ENCODE measurements at regions not wholly inside any gene's neighbourhood (a gene's known extent, or its start where the extent isn't known, plus 50 kb on each side); places are given as distances from the start of the nearest gene placed in this dataset.

- in situ Hi-C loops (cut with HindIII; ENCODE audit: low pct_ligation_motif_present, low pct_unique_long_range_greater_than_20kb, low sequenced_read_pairs), result no loop called here
- no peak for DNase-seq
Measured at GRCh38 chr5:125010356-125010755, 263.9 kb upstream of the ZNF608 start.

- in situ Hi-C loops (cut with HindIII; ENCODE audit: low pct_ligation_motif_present, low pct_unique_long_range_greater_than_20kb, low sequenced_read_pairs), result no loop called here
- DNase-seq, result no peak
Measured at GRCh38 chr5:125011014-125011413, 264.6 kb upstream of the ZNF608 start.

DNA sequence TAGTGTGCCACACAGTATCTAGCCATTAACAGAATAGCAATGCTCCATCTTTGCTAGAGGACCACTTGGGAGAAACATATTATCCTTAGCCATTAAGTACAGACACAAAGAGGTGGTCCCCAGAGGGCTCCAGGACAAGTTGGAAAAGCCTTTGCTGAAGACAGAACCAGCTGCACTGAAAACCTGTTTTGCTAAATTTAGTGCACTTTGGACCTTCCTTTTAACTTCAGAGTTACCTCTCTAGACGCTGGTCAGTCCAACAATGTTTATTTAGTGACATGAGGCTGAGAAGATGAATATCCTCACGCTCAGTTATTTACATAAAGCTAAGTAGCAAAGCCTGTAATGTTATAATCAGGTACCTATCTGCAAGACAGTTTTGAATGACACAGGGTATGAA lies 265.0 kb upstream of the ZNF608 start:
- no peak for DNase-seq
- in situ Hi-C loops (cut with HindIII; ENCODE audit: low pct_ligation_motif_present, low pct_unique_long_range_greater_than_20kb, low sequenced_read_pairs), result no loop called here

DNA sequence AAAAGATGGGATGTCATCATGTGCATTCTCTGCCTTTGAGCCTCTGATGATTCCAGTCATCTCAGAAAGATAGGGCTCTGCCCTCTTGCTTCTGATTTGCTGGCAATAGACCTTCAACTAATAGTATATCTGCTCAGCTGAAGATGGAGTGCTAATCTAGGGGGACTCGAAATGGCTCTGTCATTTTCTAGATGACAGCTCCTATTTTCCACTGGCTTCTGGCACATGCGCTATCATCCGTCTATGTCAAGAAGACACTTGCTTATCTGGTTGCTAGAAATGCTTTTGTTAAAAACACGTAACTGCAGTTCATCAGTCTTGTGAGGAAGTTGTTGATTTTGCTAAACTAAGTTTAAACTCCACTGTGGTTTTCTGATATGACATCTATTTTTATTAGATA lies 265.5 kb upstream of the ZNF608 start:
- in situ Hi-C loops (cut with HindIII; ENCODE audit: low pct_ligation_motif_present, low pct_unique_long_range_greater_than_20kb, low sequenced_read_pairs), result no loop called here
- DNase-seq, result no peak

DNA sequence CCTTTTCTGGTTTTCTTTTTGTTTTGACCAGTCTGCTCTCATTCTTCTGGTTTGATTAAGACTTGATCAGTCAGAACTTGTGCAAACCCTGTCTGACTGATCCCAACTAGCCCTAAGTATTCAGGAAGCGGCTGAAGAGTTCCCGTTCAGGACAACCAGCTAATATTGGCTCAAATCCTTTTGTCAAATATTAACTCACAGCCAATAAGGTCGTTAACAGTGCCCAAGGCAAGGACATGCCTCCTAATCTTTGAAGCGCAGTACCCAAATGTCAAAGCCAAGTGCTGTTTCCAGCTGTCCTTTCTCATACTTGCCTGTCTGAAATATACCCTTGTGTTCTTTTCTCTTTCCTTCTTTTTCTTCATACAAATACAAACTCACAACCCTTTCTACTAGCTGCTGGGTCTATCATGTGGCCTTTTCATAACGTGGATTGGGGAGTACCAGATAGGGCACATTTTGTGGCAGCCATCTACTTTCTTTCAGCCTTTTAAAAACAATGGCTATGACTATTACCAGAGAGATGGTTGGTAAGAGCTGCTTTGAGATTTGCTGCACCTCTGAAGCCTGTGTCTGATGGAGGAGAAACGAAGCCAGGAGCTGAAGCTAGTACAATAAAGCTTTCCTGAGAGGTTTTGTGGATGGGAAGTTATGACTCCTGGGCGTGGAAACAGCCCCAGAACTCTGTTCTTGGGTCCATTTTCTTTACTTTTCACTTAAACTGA lies 266.4 kb upstream of the ZNF608 start:
- in situ Hi-C loops (cut with HindIII; ENCODE audit: low pct_ligation_motif_present, low pct_unique_long_range_greater_than_20kb, low sequenced_read_pairs), result no loop called here
- no peak for DNase-seq

DNA sequence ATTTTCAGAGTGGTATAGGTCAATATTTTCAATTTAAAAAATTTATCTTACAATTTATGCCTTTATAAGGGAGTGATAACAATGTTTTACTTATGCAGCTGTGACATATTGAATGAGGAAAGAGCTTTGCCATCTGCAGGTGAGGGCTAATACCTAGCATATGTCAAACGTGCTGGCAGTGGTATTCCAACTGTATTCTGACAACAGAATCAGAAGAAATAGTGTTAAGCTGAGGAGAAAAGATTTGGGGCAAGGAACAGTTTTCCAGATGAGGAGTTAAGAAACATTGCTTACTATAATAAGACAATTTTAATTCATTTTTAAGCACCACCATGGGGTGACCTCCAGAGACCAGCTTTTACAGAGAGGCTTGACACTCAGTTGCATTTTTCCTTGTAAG lies 267.8 kb upstream of the ZNF608 start:
- no peak for DNase-seq
- in situ Hi-C loops (cut with HindIII; ENCODE audit: low pct_ligation_motif_present, low pct_unique_long_range_greater_than_20kb, low sequenced_read_pairs), result no loop called here

DNA sequence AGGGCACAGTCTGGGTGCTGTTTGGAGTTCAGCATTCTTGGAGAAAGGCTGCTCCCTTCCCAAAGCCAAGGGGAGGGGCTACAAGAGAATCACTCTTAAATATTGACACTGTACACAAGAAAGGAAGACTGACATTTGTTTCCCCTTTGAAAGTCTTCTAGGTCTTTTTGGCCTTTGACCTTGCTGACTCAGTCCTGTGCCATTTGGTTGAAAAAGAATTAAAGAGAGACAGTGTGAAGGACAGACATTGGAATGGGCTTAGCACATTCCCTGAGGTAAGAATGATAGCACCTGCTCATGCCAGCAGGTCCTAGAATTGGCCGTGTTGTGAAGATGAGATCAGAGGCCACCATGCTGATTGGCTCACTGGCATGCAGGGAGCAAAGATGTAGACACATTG lies 271.4 kb upstream of the ZNF608 start:
- in situ Hi-C loops (cut with HindIII; ENCODE audit: low pct_ligation_motif_present, low pct_unique_long_range_greater_than_20kb, low sequenced_read_pairs), result no loop called here
- DNase-seq, result no peak

- in situ Hi-C loops (cut with HindIII; ENCODE audit: low pct_ligation_motif_present, low pct_unique_long_range_greater_than_20kb, low sequenced_read_pairs), result no loop called here
Measured at GRCh38 chr5:125023673-125024072, 277.2 kb upstream of the ZNF608 start.

DNA sequence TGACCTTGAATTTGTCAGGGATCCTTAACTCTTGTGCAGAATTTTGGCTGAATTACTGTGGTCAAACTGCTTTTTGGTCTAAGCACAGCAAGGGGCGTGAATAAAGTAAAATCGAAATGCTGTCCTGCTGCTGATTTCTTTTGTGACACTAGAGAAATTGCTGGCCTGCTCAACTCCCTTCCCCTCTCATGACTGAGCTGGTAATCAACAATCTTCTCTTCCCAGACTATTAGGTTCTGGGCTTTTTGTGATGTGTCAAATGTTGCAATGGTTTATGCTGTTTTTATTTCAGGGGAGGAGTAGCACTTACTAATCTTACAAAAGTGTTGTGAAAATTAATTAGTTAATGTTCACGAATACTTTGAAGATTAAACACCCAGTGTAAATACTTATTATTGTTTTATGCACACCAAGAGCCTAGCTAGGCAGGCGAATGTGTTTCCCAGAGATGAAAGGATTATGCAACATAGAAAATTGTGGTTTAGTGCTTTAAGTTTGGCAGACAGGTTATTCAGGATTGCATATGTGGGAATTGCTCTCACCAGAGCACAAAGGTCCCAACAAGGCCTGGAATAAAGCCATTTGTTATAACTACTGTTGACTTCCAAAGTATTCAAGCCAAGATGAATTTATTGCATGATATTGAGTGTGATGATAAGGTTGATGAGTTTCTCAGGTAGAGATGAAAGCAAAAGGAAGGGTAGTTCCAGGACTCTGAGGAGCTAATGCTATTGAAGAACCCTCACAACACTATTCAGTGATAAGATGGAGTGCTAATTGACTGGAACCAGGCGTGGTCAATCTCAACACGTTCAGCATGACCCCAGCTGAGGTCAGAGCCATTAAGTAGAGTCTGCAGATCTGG lies 280.7 kb upstream of the ZNF608 start:
- DNase-seq, result no peak
- in situ Hi-C loops (cut with HindIII; ENCODE audit: low pct_ligation_motif_present, low pct_unique_long_range_greater_than_20kb, low sequenced_read_pairs), result no loop called here

More at GRCh38 chr5:125023673-125024072, 277.2 kb upstream of the ZNF608 start:
- DNase-seq, result no peak

- in situ Hi-C loops (cut with HindIII; ENCODE audit: low pct_ligation_motif_present, low pct_unique_long_range_greater_than_20kb, low sequenced_read_pairs), result no loop called here
- DNase-seq, result no peak
Measured at GRCh38 chr5:125032286-125032685, 285.8 kb upstream of the ZNF608 start.

DNA sequence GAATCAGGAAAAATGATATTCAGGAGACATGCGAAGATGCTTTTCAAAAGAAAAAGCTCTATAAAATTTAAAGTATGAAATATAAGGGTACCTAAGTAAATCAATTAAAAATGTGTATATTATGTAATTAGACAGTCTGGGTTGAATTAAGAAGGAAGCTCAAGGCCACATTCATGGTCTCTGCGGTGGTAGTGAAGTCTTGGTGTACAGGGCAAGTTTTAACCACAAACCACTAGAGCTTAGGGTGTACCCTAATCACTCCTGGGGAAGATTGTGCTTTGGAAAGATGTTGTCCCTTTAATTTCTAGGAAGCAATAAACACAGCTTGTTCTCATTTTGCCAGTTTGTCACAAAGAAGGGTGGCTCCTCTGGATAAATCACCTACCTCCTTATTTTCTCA lies 287.2 kb upstream of the ZNF608 start:
- DNase-seq, result no peak
- in situ Hi-C loops (cut with HindIII; ENCODE audit: low pct_ligation_motif_present, low pct_unique_long_range_greater_than_20kb, low sequenced_read_pairs), result no loop called here

DNA sequence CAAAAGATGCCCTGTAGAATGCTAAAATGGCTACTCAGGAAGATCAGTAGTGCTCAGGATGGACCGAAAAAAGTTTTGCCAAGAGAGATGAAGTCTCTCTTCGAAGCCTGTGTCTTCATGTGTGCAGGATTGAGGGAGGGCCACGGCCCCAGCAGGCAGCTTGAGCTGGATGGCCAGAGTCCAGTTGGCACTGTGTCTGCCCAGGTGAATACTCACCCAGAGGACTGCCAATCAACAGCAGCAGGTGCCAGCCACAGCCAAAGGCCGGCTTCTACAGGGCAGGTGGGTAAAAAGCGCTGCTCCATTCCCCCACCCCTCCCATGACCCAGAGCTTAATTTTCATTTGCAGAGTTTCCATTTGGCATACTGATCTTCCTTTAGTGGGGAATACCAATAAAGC lies 287.9 kb upstream of the ZNF608 start:
- no peak for DNase-seq
- in situ Hi-C loops (cut with HindIII; ENCODE audit: low pct_ligation_motif_present, low pct_unique_long_range_greater_than_20kb, low sequenced_read_pairs), result no loop called here

DNA sequence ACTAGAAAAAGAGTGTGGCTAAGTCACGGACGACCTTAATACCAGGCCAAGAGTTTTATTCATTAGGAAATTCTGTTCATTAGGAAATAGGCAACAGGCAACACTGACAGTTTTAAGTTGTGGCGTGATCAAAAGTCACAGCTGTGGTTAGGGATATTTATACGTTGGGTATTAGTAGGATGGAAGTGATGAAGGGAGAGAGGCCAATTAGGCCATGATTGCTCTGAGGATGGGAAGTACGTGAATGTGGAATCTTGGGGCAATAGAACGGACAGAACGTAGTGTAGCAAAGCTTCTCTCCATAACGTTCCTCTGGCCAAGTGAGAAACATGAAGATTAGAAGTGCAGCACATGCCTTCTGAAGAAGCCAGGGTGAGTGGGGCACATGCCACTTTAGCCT lies 290.1 kb upstream of the ZNF608 start:
- in situ Hi-C loops (cut with HindIII; ENCODE audit: low pct_ligation_motif_present, low pct_unique_long_range_greater_than_20kb, low sequenced_read_pairs), result no loop called here
- no peak for DNase-seq

DNA sequence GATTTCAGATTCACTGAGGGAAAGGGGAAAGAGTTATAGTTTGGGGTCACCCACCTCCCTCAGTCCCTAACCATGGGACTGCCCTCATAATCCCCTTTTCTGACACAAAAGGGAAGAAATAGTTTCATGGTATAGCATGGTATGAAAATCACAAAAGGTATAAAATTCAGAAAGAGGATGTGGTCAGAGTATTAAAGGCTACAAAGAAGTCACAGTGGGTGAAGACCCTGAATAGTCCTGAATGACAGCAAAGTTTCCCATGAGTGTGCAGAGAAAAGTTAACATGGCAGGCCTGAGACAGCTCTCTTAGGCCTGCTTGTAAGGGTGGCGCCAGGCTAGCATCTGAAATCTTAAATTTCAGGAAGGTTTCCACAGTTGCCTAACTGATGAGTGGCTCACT lies 290.6 kb upstream of the ZNF608 start:
- in situ Hi-C loops (cut with HindIII; ENCODE audit: low pct_ligation_motif_present, low pct_unique_long_range_greater_than_20kb, low sequenced_read_pairs), result no loop called here
- no peak for DNase-seq

DNA sequence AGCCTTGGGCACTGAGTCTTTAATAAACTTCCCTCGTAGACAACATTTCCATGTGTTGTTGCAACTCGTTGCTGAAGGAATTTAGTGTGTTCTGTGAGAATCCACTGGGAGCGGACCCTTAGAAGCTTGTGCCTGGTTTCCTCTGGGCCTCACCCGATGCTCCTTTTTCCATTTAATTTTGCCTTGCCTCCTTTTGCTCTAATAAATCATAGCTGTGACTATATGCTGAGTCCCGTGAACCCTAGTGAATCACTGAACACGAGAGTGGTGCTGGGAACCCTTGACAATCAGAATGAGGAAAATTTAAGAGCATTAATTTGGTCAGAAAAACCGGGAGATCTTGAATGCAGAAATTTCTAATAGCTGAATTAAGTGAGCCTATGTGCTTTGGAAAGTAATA lies 291.1 kb upstream of the ZNF608 start:
- DNase-seq, result no peak
- in situ Hi-C loops (cut with HindIII; ENCODE audit: low pct_ligation_motif_present, low pct_unique_long_range_greater_than_20kb, low sequenced_read_pairs), result no loop called here

GRCh38 chr5:125038477-125038876 lies 292.0 kb upstream of the ZNF608 start:
- no peak for DNase-seq
- in situ Hi-C loops (cut with HindIII; ENCODE audit: low pct_ligation_motif_present, low pct_unique_long_range_greater_than_20kb, low sequenced_read_pairs), result no loop called here

- DNase-seq, result no peak
- in situ Hi-C loops (cut with HindIII; ENCODE audit: low pct_ligation_motif_present, low pct_unique_long_range_greater_than_20kb, low sequenced_read_pairs), result no loop called here
Measured at GRCh38 chr5:125041798-125042197, 295.4 kb upstream of the ZNF608 start.

- no peak for DNase-seq
- in situ Hi-C loops (cut with HindIII; ENCODE audit: low pct_ligation_motif_present, low pct_unique_long_range_greater_than_20kb, low sequenced_read_pairs), result no loop called here
Measured at GRCh38 chr5:125042261-125042890, 295.9 kb upstream of the ZNF608 start.

GRCh38 chr5:125043781-125044391 lies 297.4 kb upstream of the ZNF608 start:
- in situ Hi-C loops (cut with HindIII; ENCODE audit: low pct_ligation_motif_present, low pct_unique_long_range_greater_than_20kb, low sequenced_read_pairs), result no loop called here
- DNase-seq, result peak; percentile 86
